ENCODE measurements at regions not wholly inside any gene's neighbourhood (a gene's known extent, or its start where the extent isn't known, plus 50 kb on each side); places are given as distances from the start of the nearest gene placed in this dataset.

DNA sequence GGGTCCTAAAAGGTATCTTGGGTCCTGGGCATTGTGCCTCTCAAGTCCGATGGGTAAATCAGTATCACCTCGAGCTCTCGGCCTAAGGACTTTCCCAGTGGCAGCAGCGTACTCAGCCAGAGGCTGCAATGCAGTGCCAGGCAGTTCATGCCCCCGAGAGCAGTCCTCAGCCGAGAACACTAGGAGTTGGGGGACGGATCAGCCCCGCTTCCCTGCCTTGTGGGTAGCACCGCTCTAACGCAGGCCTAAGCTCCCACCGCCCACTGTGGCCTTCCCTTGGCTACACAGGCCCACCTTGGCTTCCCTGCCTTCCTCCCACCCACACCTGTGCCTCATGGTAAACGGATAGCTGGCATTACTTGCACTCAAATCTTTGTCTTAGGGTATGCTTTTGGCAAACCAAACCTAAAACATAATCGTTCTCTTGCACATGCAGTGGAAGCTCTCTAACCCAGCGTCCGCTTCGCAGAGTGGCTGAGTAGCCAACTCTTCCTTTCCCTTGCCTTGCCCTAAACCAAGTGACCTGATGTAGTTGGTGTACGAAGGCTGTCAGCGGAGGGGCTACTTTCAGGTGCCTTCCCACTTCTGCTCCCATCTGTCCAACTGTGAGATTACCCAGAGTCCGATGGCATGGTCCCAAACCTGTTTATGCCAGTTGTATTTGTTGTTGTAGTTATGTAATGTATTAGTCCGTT is 73.2 kb upstream of the CHST15 start:
- Mint-ChIP-seq H3K9me3 (peaks cover 0 to 2% (median 0%) of the 10 kb centered on the region in 8 donors), H3K27me3 (peaks cover 8 to 9% of the 10 kb centered on the region in 2 donors), H3K36me3 (no peaks in the 10 kb centered on the region), H3K4me3 (no peak overlapping the region), H3K27ac (no peak overlapping the region), H3K4me1 (no peaks in the 10 kb centered on the region)
- ChIA-PET POLR2A (ENCODE audit: partially characterized antibody) (no interaction called here), CTCF (ENCODE audit: partially characterized antibody) (no interaction called here)
- no peaks in the 10 kb centered on the region for H3K4me1 ChIP-seq (ENCODE audit: insufficient read depth, low read length)
- H3K36me3 ChIP-seq (ENCODE audit: insufficient read depth, low read length) = no peaks in the 10 kb centered on the region
- DNase-seq = no peak
- intact Hi-C loops (cut with micrococcal nuclease) = no loop called here
- H3K27me3 ChIP-seq (ENCODE audit: insufficient read depth, low read length) = no peaks in the 10 kb centered on the region
- no peaks in the 10 kb centered on the region for H3K9me3 ChIP-seq (ENCODE audit: control insufficient read depth in 1 of 2, low read length in 2 of 2)
- no peak overlapping the region for H3K4me3 ChIP-seq (ENCODE audit: low read length in 2 of 2)
- H3K27ac ChIP-seq (ENCODE audit: low read depth, low read length) = no peak overlapping the region

DNA sequence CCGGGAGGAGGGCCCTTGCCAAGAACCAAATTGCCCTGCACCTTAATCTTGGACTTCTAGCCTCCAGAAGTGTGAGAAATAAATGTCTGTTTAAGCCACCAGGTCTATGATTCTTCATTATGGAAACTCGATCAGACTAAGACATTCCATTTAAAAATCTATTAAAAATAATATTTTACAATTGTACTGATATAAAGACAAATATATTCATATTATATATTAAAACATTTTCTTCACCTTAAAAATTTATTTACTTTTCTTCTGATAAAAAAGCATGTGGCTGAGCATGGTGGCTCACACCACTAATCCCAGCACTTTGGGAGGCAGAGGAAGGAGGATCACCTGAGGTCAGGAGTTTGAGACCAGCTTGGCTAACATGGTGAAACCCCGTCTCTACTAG is 72.4 kb upstream of the CHST15 start:
- DNase-seq = no peak
- CTCF ChIA-PET (ENCODE audit: partially characterized antibody) = no interaction called here
- H3K36me3 ChIP-seq (ENCODE audit: insufficient read depth, low read length) = no peaks in the 10 kb centered on the region

DNA sequence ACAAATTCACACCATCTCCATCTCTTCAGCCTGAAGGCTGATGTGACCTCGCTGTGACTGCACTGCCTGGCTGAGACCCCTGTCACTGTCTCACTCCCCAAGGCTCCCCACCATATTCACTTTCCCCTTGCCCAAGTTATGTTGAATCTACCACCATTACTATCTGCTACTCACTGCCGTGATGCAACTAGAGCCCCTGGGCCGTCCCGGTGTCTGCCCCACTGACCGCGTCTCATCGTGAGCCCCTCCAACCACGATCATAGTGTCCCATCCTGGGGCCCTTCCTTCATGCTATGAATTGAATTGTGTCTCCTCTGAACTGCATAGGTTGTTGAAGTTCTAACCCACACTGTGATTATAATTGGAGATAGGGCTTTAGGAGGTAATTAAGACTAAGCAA is 71.9 kb upstream of the CHST15 start:
- Histone ChIP-seq H3K4me3 (ENCODE audit: low read length in 2 of 2) (no peak overlapping the region), H3K27ac (ENCODE audit: low read depth, low read length) (no peak overlapping the region), H3K4me1 (ENCODE audit: insufficient read depth, low read length) (no peaks in the 10 kb centered on the region), H3K36me3 (ENCODE audit: insufficient read depth, low read length) (no peaks in the 10 kb centered on the region), H3K9me3 (ENCODE audit: control insufficient read depth in 1 of 2, low read length in 2 of 2) (no peaks in the 10 kb centered on the region), H3K27me3 (ENCODE audit: insufficient read depth, low read length) (no peaks in the 10 kb centered on the region)
- Mint-ChIP-seq H3K4me3 (no peak overlapping the region), H3K9me3 (peaks cover 0 to 2% (median 0%) of the 10 kb centered on the region in 8 donors), H3K27me3 (peaks cover 8 to 9% of the 10 kb centered on the region in 2 donors), H3K27ac (no peak overlapping the region), H3K36me3 (no peaks in the 10 kb centered on the region), H3K4me1 (no peaks in the 10 kb centered on the region)
- DNase-seq = no peak
- intact Hi-C loops (cut with micrococcal nuclease) = no loop called here
- POLR2A ChIA-PET (ENCODE audit: partially characterized antibody) = no interaction called here
- CTCF ChIA-PET (ENCODE audit: partially characterized antibody) = no interaction called here

More for the DNA sequence above, 72.4 kb upstream of the CHST15 start:
- Histone ChIP-seq H3K27me3 (ENCODE audit: insufficient read depth, low read length) (no peaks in the 10 kb centered on the region), H3K9me3 (ENCODE audit: control insufficient read depth in 1 of 2, low read length in 2 of 2) (no peaks in the 10 kb centered on the region), H3K27ac (ENCODE audit: low read depth, low read length) (no peak overlapping the region), H3K4me1 (ENCODE audit: insufficient read depth, low read length) (no peaks in the 10 kb centered on the region), H3K4me3 (ENCODE audit: low read length in 2 of 2) (no peak overlapping the region)
- intact Hi-C loops (cut with micrococcal nuclease) = no loop called here
- Mint-ChIP-seq H3K27me3 (peaks cover 8 to 9% of the 10 kb centered on the region in 2 donors), H3K4me1 (no peaks in the 10 kb centered on the region), H3K36me3 (no peaks in the 10 kb centered on the region), H3K4me3 (no peak overlapping the region), H3K27ac (no peak overlapping the region), H3K9me3 (peaks cover 0 to 2% (median 0%) of the 10 kb centered on the region in 8 donors)
- POLR2A ChIA-PET (ENCODE audit: partially characterized antibody) = no interaction called here

DNA sequence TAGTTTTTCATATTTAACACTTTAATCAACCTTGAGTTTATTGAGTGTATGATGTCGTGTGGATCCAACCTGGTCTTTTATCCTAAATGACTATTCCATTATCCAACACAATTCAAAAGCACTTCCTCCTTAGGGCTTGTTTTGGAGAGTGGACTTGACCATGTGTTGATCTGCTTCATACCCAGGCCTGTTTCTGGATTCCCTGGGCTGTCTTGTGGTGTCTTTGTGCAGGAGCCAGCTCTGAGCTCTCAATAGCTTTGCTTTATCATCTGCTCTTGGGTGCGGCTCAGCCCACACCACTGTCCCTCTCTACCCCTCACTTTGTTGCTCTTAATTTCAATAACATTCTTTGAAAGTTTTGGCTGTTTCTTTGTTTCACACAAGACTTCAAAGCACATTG is 70.9 kb upstream of the CHST15 start:
- Histone ChIP-seq H3K36me3 (ENCODE audit: insufficient read depth, low read length) (no peaks in the 10 kb centered on the region), H3K9me3 (ENCODE audit: control insufficient read depth in 1 of 2, low read length in 2 of 2) (no peaks in the 10 kb centered on the region), H3K27me3 (ENCODE audit: insufficient read depth, low read length) (no peaks in the 10 kb centered on the region), H3K4me1 (ENCODE audit: insufficient read depth, low read length) (no peaks in the 10 kb centered on the region), H3K27ac (ENCODE audit: low read depth, low read length) (no peak overlapping the region), H3K4me3 (ENCODE audit: low read length in 2 of 2) (no peak overlapping the region)
- Mint-ChIP-seq H3K27ac (no peak overlapping the region), H3K9me3 (peaks cover 0 to 2% (median 0%) of the 10 kb centered on the region in 8 donors), H3K4me1 (no peaks in the 10 kb centered on the region), H3K36me3 (no peaks in the 10 kb centered on the region), H3K27me3 (peaks cover 8 to 9% of the 10 kb centered on the region in 2 donors), H3K4me3 (no peak overlapping the region)
- DNase-seq = no peak
- CTCF ChIA-PET (ENCODE audit: partially characterized antibody) = no interaction called here
- POLR2A ChIA-PET (ENCODE audit: partially characterized antibody) = no interaction called here
- intact Hi-C loops (cut with micrococcal nuclease) = no loop called here

DNA sequence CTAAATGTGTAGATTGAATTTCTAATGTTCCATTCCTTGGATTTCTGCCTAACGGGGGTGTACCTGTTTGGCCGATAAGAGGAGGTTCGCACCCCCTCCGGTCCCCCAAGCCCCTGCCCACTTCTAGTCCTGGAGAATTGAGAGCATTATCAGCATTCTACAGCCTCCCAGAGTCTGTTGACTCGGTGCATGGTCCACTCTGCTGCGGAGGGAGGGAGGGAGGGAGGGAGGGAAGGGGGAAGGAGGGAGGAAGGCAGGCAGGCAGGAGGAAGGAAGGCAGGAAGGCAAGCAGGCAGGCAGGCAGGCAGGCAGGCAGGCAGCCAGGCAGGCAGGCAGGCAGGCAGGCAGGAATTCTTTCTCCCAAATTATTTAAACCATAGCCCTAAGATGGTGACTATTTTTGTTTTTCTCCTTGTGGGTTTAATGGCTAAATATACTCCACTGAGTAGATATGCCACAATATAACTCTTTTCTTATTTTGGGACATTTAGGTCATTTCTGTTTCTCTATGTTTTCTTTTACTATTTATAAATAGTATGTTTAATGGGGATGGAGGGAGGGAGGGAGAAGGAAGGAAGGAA is 69.5 kb upstream of the CHST15 start:
- CTCF ChIA-PET (ENCODE audit: partially characterized antibody) = no interaction called here
- Histone ChIP-seq H3K36me3 (ENCODE audit: insufficient read depth, low read length) (no peaks in the 10 kb centered on the region), H3K27ac (ENCODE audit: low read depth, low read length) (no peak overlapping the region), H3K4me1 (ENCODE audit: insufficient read depth, low read length) (no peaks in the 10 kb centered on the region), H3K27me3 (ENCODE audit: insufficient read depth, low read length) (no peaks in the 10 kb centered on the region), H3K9me3 (ENCODE audit: control insufficient read depth in 1 of 2, low read length in 2 of 2) (no peaks in the 10 kb centered on the region), H3K4me3 (ENCODE audit: low read length in 2 of 2) (no peak overlapping the region)
- peaks cover 8 to 10% of the 10 kb centered on the region in 2 donors for H3K27me3 Mint-ChIP-seq
- no peak overlapping the region for H3K27ac Mint-ChIP-seq
- H3K4me3 Mint-ChIP-seq = no peak overlapping the region
- DNase-seq = no peak
- POLR2A ChIA-PET (ENCODE audit: partially characterized antibody) = no interaction called here
- H3K4me1 Mint-ChIP-seq = no peaks in the 10 kb centered on the region
- H3K9me3 Mint-ChIP-seq = peaks cover 0 to 2% (median 0%) of the 10 kb centered on the region in 8 donors
- no peaks in the 10 kb centered on the region for H3K36me3 Mint-ChIP-seq
- intact Hi-C loops (cut with micrococcal nuclease) = no loop called here

DNA sequence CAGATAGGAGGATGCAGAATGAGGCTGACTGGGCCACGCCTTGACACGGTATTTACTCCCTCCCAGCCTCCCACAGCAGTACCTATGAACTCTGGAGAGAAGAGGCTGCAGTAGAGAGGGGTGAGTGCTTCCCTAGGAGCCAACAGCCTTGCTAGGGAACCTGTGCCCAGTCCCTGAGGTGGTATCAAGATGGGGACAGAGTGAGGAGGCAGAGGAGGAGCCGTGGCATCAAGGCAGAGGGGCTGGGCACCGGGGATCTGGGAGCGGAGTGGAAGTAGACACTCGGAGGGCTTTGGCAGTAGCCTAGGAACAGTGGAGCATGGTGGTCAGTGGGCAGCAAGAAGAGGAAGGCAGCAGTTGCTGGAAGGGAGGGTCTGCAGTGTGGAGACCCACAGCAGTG is 68.7 kb upstream of the CHST15 start:
- Histone ChIP-seq H3K36me3 (ENCODE audit: insufficient read depth, low read length) (no peaks in the 10 kb centered on the region), H3K27me3 (ENCODE audit: insufficient read depth, low read length) (no peaks in the 10 kb centered on the region), H3K9me3 (ENCODE audit: control insufficient read depth in 1 of 2, low read length in 2 of 2) (no peaks in the 10 kb centered on the region), H3K4me1 (ENCODE audit: insufficient read depth, low read length) (no peaks in the 10 kb centered on the region), H3K27ac (ENCODE audit: low read depth, low read length) (no peak overlapping the region), H3K4me3 (ENCODE audit: low read length in 2 of 2) (no peak overlapping the region)
- ChIA-PET POLR2A (ENCODE audit: partially characterized antibody) (no interaction called here), CTCF (ENCODE audit: partially characterized antibody) (no interaction called here)
- H3K36me3 Mint-ChIP-seq = no peaks in the 10 kb centered on the region
- no peak for DNase-seq
- no peaks in the 10 kb centered on the region for H3K4me1 Mint-ChIP-seq
- intact Hi-C loops (cut with micrococcal nuclease) = no loop called here
- peaks cover 0 to 5% (median 0%) of the 10 kb centered on the region in 8 donors for H3K9me3 Mint-ChIP-seq
- H3K27ac Mint-ChIP-seq = no peak overlapping the region
- peaks cover 8 to 11% of the 10 kb centered on the region in 2 donors for H3K27me3 Mint-ChIP-seq
- H3K4me3 Mint-ChIP-seq = no peak overlapping the region

DNA sequence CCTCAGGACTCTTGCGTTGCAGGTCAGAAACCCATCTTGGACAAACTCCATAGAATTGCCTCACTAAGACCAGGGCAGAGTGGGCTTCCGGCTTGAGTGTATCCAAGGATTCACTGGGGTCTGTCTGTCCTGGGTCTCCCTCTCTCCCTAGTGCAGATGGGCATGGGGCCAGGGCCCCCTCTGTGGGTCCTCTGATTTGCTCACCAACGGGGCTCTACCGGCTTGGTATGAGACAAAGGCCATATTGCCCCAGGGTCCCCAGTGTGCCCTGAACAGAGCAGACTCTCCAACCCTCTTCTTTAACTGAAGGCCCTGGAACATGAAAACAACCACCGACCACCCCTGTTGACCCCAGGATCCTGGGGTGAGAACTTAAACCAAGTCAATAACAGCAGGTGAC is 68.2 kb upstream of the CHST15 start:
- peaks cover 8 to 11% of the 10 kb centered on the region in 2 donors for H3K27me3 Mint-ChIP-seq
- H3K36me3 Mint-ChIP-seq = no peaks in the 10 kb centered on the region
- ChIA-PET CTCF (ENCODE audit: partially characterized antibody) (no interaction called here), POLR2A (ENCODE audit: partially characterized antibody) (no interaction called here)
- no peaks in the 10 kb centered on the region for H3K36me3 ChIP-seq (ENCODE audit: insufficient read depth, low read length)
- no peak overlapping the region for H3K27ac ChIP-seq (ENCODE audit: low read depth, low read length)
- no peaks in the 10 kb centered on the region for H3K4me1 Mint-ChIP-seq
- no peaks in the 10 kb centered on the region for H3K27me3 ChIP-seq (ENCODE audit: insufficient read depth, low read length)
- no peak overlapping the region for H3K4me3 Mint-ChIP-seq
- H3K9me3 Mint-ChIP-seq = peaks cover 0 to 5% (median 0%) of the 10 kb centered on the region in 8 donors
- H3K27ac Mint-ChIP-seq = no peak overlapping the region
- intact Hi-C loops (cut with micrococcal nuclease) = no loop called here
- DNase-seq = no peak
- H3K9me3 ChIP-seq (ENCODE audit: control insufficient read depth in 1 of 2, low read length in 2 of 2) = no peaks in the 10 kb centered on the region
- H3K4me1 ChIP-seq (ENCODE audit: insufficient read depth, low read length) = no peaks in the 10 kb centered on the region
- no peak overlapping the region for H3K4me3 ChIP-seq (ENCODE audit: low read length in 2 of 2)
